Aorta (tissue), 5 donors: ENCODE measurements at regions not wholly inside any gene's neighbourhood (a gene's known extent, or its start where the extent isn't known, plus 50 kb on each side); places are given as distances from the start of the nearest gene placed in this dataset.
"Not testable (repeated sequence)": the region's sequence is repeated elsewhere in the genome, so short reads cannot be mapped to it uniquely, and the experiment has no call there.

ENCODE experiments used
- ATAC-seq: fragments of 200-7000 bp; cut with Tn5 transposase; one replicate; pipeline ENCODE4 v1.9.1; 2022; ENCODE audit warnings: moderate library complexity; ENCODE audit not compliant: low FRiP score
- DNase-seq, 2 donors: peaks; one replicate each; pipeline ENCODE4 v3.0.0-alpha.2; 2020
- H3K27ac ChIP-seq, 2 donors: one replicate each; pipeline ENCODE4 v1.5.1; 2013; ENCODE audit warnings: low read length in 2 of 2, mild to moderate bottlenecking in 2 of 2, moderate library complexity in 2 of 2, control low read depth in 1 of 2, inconsistent platforms in 1 of 2, low read depth in 1 of 2
- H3K27me3 ChIP-seq, 2 donors: one replicate each; pipeline ENCODE4 v1.6.1; 2013; ENCODE audit warnings: control low read depth in 1 of 2, low read length in 1 of 2, mild to moderate bottlenecking in 1 of 2, moderate library complexity in 1 of 2; ENCODE audit not compliant: insufficient read depth in 2 of 2, control insufficient read depth in 1 of 2
- H3K36me3 ChIP-seq, 2 donors: one replicate each; pipeline ENCODE4 v1.6.1; 2013; ENCODE audit warnings: control low read depth in 1 of 2, low read length in 1 of 2, mild to moderate bottlenecking in 1 of 2; ENCODE audit not compliant: insufficient read depth in 2 of 2, control insufficient read depth in 1 of 2
- H3K4me1 ChIP-seq, 2 donors: one replicate each; pipeline ENCODE4 v1.6.1; 2013; ENCODE audit warnings: low read length in 2 of 2, control low read depth in 1 of 2, mild to moderate bottlenecking in 1 of 2, moderate library complexity in 1 of 2; ENCODE audit not compliant: insufficient read depth in 2 of 2, control insufficient read depth in 1 of 2
- H3K4me3 ChIP-seq, 2 donors: one replicate each; pipeline ENCODE4 v1.5.1; 2013; ENCODE audit warnings: low read length in 2 of 2, control low read depth in 1 of 2, mild to moderate bottlenecking in 1 of 2
- H3K9me3 ChIP-seq: one replicate; pipeline ENCODE4 v1.6.1; 2013; ENCODE audit warnings: mild to moderate bottlenecking, low read length; ENCODE audit not compliant: control insufficient read depth
- WGBS, 2 donors: extraction: QIAGEN DNeasy Blood & Tissue Kit; methylation state at CpG; one replicate each; pipeline ENCODE4 v1.1.7; 2013; 5-methylcytosine and 5-hydroxymethylcytosine counted together
- intact Hi-C, 2 donors: fragments of 100-400 bp; cut with DNase I; formaldehyde crosslinking; loops; one replicate each; pipeline versions ENCODE4 v1.14.2 to v1.15.0; 2022
- donor health status: healthy with polysubstance abuse.
- donor health status: Bipolar disorder and iron deficiency.
- donor health status: DM: no; HTN: no; CAD: no.
- donor health status: DM: no; HTN: no; CAD: no.
- donor health status: DM: yes; HTN: yes; CAD: no.

GRCh38 chr1:10874351-10874750, 77.9 kb upstream of the CASZ1 start:
- Histone ChIP-seq H3K9me3 (no peaks in the 10 kb centered on the region), H3K4me1 (no peaks in the 10 kb centered on the region), H3K27ac (no peak overlapping the region), H3K36me3 (no peaks in the 10 kb centered on the region), H3K4me3 (no peak overlapping the region), H3K27me3 (no peaks in the 10 kb centered on the region)
- WGBS, 2 donors, result 92 to 93% methylated on average over 5 of the region's 5 CpGs
- peak in 1 of 2 donors; percentile 24 for DNase-seq
- intact Hi-C loops, result no loop called here
- no peak for ATAC-seq

- Histone ChIP-seq H3K4me3 (no peak overlapping the region), H3K4me1 (no peaks in the 10 kb centered on the region), H3K27me3 (no peaks in the 10 kb centered on the region), H3K36me3 (no peaks in the 10 kb centered on the region), H3K27ac (no peak overlapping the region), H3K9me3 (no peaks in the 10 kb centered on the region)
- ATAC-seq (no peak), DNase-seq (peak in 1 of 2 donors; percentile 33)
- intact Hi-C loops, result no loop called here
- WGBS, 2 donors, result 78 to 86% methylated on average over 9 of the region's 9 CpGs
These were observed 81.4 kb upstream of the CASZ1 start for GRCh38 chr1:10877894-10878293.

GRCh38 chr1:10878469-10878868, 82.0 kb upstream of the CASZ1 start:
- no peaks in the 10 kb centered on the region for H3K27me3 ChIP-seq
- no peak overlapping the region for H3K27ac ChIP-seq
- H3K36me3 ChIP-seq, result no peaks in the 10 kb centered on the region
- H3K9me3 ChIP-seq, result no peaks in the 10 kb centered on the region
- no peak overlapping the region for H3K4me3 ChIP-seq
- ATAC-seq (no peak), DNase-seq (peak in 1 of 2 donors; percentile 10)
- no peaks in the 10 kb centered on the region for H3K4me1 ChIP-seq
- intact Hi-C loops, result no loop called here
- WGBS, 2 donors, result 82 to 83% methylated on average over 7 of the region's 7 CpGs

GRCh38 chr1:10880063-10880462, 83.6 kb upstream of the CASZ1 start:
- Histone ChIP-seq H3K4me3 (no peak overlapping the region), H3K4me1 (no peaks in the 10 kb centered on the region), H3K36me3 (no peaks in the 10 kb centered on the region), H3K27me3 (no peaks in the 10 kb centered on the region), H3K27ac (no peak overlapping the region), H3K9me3 (no peaks in the 10 kb centered on the region)
- DNase-seq (peak in 1 of 2 donors; percentile 14), ATAC-seq (no peak)
- 79 to 86% methylated on average over 7 of the region's 7 CpGs for WGBS, 2 donors
- intact Hi-C loops, result no loop called here

- H3K9me3 ChIP-seq, result no peaks in the 10 kb centered on the region
- no peak overlapping the region for H3K4me3 ChIP-seq
- no peak for ATAC-seq
- intact Hi-C loops, result no loop called here
- DNase-seq, result peak in 1 of 2 donors; percentile 18
- 86 to 89% methylated on average over 10 of the region's 10 CpGs for whole genome bisulfite sequencing, 2 donors
- H3K27ac ChIP-seq, result no peak overlapping the region
- H3K36me3 ChIP-seq, result no peaks in the 10 kb centered on the region
- H3K27me3 ChIP-seq, result no peaks in the 10 kb centered on the region
- no peaks in the 10 kb centered on the region for H3K4me1 ChIP-seq
These were observed 84.6 kb upstream of the CASZ1 start for GRCh38 chr1:10881046-10881445.

- ATAC-seq (no peak), DNase-seq (no peak)
- Histone ChIP-seq H3K4me3 (no peak overlapping the region), H3K27me3 (no peaks in the 10 kb centered on the region), H3K4me1 (no peaks in the 10 kb centered on the region), H3K36me3 (no peaks in the 10 kb centered on the region), H3K27ac (no peak overlapping the region), H3K9me3 (no peaks in the 10 kb centered on the region)
- WGBS, 2 donors, result 90 to 93% methylated on average over 4 of the region's 4 CpGs
- intact Hi-C loops, result no loop called here
These were observed 85.6 kb upstream of the CASZ1 start for GRCh38 chr1:10882069-10882468.

GRCh38 chr1:10887032-10887431, 90.6 kb upstream of the CASZ1 start:
- DNase-seq, result peak in 1 of 2 donors; percentile 13
- ATAC-seq, H3K9me3 ChIP-seq, H3K27me3 ChIP-seq, H3K27ac ChIP-seq, intact Hi-C loops, H3K36me3 ChIP-seq, H3K4me1 ChIP-seq, H3K4me3 ChIP-seq: not testable (repeated sequence)
- WGBS, 2 donors, result 85 to 94% methylated on average over 4 of the region's 4 CpGs

- Histone ChIP-seq H3K9me3 (no peaks in the 10 kb centered on the region), H3K4me3 (no peak overlapping the region), H3K27ac (no peak overlapping the region), H3K27me3 (peaks cover 0 to 2% of the 10 kb centered on the region in 2 donors), H3K36me3 (no peaks in the 10 kb centered on the region), H3K4me1 (no peaks in the 10 kb centered on the region)
- ATAC-seq (peak; percentile 56), DNase-seq (peak; percentile 18 to 44)
- 11 to 12% methylated on average over 16 to 23 of the region's 23 CpGs for WGBS, 2 donors
- intact Hi-C loops, result no loop called here
These were observed 91.8 kb upstream of the CASZ1 start for GRCh38 chr1:10888291-10888690.

GRCh38 chr1:10888791-10889649, 92.6 kb upstream of the CASZ1 start:
- Histone ChIP-seq H3K9me3 (no peaks in the 10 kb centered on the region), H3K36me3 (no peaks in the 10 kb centered on the region), H3K4me1 (no peaks in the 10 kb centered on the region), H3K4me3 (no peak overlapping the region), H3K27ac (no peak overlapping the region), H3K27me3 (peaks cover 0 to 2% of the 10 kb centered on the region in 2 donors)
- peak; percentile 29 to 45 for DNase-seq
- intact Hi-C loops, result no loop called here
- 27 to 33% methylated on average over 40 to 66 of the region's 66 CpGs for WGBS, 2 donors
- no peak for ATAC-seq
